Mucosa of descending colon (tissue), 3 donors: ENCODE measurements at regions not wholly inside any gene's neighbourhood (a gene's known extent, or its start where the extent isn't known, plus 50 kb on each side); places are given as distances from the start of the nearest gene placed in this dataset.

Experiments
- ATAC-seq: fragments of 200-7000 bp; cut with Tn5 transposase; one replicate; pipeline ENCODE4 v1.9.1; 2020; ENCODE audit warnings: mild to moderate bottlenecking, moderate library complexity
- DNase-seq, 3 donors: peaks; one replicate each; pipeline ENCODE4 v3.0.0-alpha.2; 2020
- H3K36me3 ChIP-seq: fragments of 200-600 bp; one replicate; pipeline ENCODE4 v1.8.0; 2021; ENCODE audit warnings: low read depth, mild to moderate bottlenecking
- H3K4me1 ChIP-seq: fragments of 200-600 bp; one replicate; pipeline ENCODE4 v1.8.0; 2021; ENCODE audit warnings: low read depth, mild to moderate bottlenecking
- H3K4me3 ChIP-seq: fragments of 200-600 bp; one replicate; pipeline ENCODE4 v1.8.0; 2021; ENCODE audit warnings: mild to moderate bottlenecking
- H3K9me3 ChIP-seq: fragments of 200-600 bp; one replicate; pipeline ENCODE4 v1.8.0; 2021; ENCODE audit warnings: mild to moderate bottlenecking
- intact Hi-C, 2 donors: fragments of 100-400 bp; cut with DNase I in 1 of 2; cut with micrococcal nuclease in 1 of 2; formaldehyde crosslinking; loops; one replicate each; pipeline versions ENCODE4 v1.11.0 to v1.11.1; 2022; cut with DNase I, micrococcal nuclease
- TF ChIP-seq, protein P1 (sequence below): fragments of 200-600 bp; IDR thresholded peaks from one replicate; pipeline ENCODE4 v1.8.0; 2022; ENCODE audit warnings: antibody characterized with exemption, mild to moderate bottlenecking
- donor health status: DM: no; HTN: no; CAD: no; lungs with moderate emphysema.
- donor health status: DM: no; HTN: no; CAD: no.
- donor health status: DM: no; HTN: yes; CAD: no.

DNA sequence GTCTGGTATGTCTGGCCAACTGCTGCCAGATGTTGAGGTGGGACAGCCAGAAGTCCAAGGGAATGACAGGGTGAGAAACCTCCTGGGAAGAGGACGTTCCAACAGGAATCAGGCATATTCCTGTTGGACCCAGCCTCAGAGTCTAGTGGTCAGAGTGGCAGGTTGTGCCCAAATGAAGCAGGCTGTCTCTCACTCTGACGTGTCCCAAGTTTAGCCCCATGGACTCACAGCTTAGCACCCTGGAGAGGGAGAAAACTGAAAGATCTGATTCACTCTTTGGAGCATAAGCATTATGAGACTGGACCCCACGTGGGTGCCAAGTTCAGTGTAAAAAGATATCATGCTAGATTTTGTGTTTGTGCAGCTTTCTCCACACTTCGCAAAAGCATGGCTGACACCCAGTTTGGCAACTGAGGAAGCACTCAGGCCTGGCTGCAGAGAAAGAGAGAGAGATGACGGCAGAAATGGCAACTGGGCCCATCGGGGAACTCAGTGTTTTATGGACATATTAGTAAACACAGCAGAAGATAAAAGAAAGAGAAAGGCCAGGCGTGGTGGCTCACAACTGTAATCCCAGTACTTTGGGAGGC, 88.2 kb upstream of the LMCD1 start:
- H3K4me1 ChIP-seq = no peaks in the 10 kb centered on the region
- H3K4me3 ChIP-seq = no peak overlapping the region
- DNase-seq (no peak), ATAC-seq (no peak)
- H3K36me3 ChIP-seq = no peaks in the 10 kb centered on the region
- TF ChIP-seq, protein P1, sequence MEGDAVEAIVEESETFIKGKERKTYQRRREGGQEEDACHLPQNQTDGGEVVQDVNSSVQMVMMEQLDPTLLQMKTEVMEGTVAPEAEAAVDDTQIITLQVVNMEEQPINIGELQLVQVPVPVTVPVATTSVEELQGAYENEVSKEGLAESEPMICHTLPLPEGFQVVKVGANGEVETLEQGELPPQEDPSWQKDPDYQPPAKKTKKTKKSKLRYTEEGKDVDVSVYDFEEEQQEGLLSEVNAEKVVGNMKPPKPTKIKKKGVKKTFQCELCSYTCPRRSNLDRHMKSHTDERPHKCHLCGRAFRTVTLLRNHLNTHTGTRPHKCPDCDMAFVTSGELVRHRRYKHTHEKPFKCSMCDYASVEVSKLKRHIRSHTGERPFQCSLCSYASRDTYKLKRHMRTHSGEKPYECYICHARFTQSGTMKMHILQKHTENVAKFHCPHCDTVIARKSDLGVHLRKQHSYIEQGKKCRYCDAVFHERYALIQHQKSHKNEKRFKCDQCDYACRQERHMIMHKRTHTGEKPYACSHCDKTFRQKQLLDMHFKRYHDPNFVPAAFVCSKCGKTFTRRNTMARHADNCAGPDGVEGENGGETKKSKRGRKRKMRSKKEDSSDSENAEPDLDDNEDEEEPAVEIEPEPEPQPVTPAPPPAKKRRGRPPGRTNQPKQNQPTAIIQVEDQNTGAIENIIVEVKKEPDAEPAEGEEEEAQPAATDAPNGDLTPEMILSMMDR = no peak
- intact Hi-C loops = no loop called here
- H3K9me3 ChIP-seq = no peaks in the 10 kb centered on the region

DNA sequence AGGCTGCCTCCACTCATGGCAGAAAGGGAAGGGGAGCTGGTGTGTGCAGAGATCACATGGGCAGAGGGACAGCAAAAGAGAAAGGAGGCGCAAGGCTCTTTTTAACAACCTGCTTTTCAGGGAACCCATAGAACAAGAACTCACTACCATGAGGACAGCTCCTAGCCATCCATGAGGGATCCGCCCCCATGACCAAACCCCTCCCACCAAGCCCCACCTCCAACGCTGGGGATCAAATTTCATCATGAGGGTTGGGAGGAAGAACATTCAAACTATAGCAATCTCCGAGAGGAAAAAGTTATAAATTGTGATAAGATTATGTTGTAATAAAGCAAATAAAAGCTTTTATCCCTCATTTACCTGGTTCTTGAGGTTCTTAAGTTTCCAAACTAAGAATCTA, 84.7 kb upstream of the LMCD1 start:
- Histone ChIP-seq H3K4me1 (no peaks in the 10 kb centered on the region), H3K4me3 (no peak overlapping the region), H3K9me3 (no peaks in the 10 kb centered on the region), H3K36me3 (no peaks in the 10 kb centered on the region)
- DNase-seq = peak in 2 of 3 donors; percentile 66 to 76
- TF ChIP-seq, protein P1 = no peak
- intact Hi-C loops = no loop called here
- ATAC-seq = peak; percentile 89

DNA sequence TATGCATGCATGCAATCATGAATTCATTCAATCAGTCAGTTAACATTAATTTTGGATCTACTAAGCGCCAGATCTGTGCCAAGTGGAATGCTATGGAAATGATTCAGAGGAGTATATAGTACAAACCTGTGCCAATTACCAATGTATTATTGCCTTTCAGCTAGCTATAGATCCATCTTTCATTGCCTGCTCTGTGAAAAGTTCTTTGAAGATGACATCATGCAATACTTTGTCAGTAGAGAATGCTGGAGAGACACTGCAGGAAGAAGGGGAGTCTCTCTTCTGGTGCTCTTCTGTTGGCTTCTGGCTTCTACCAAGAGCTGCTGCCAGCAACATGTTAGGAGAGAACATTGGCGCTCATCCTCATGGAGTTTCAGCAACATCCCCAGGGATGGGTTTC, 81.0 kb upstream of the LMCD1 start:
- no peaks in the 10 kb centered on the region for H3K36me3 ChIP-seq
- intact Hi-C loops = no loop called here
- ATAC-seq (no peak), DNase-seq (no peak)
- no peaks in the 10 kb centered on the region for H3K4me1 ChIP-seq
- H3K4me3 ChIP-seq = no peak overlapping the region
- TF ChIP-seq, protein P1 = no peak
- H3K9me3 ChIP-seq = peaks cover 3% of the 10 kb centered on the region

DNA sequence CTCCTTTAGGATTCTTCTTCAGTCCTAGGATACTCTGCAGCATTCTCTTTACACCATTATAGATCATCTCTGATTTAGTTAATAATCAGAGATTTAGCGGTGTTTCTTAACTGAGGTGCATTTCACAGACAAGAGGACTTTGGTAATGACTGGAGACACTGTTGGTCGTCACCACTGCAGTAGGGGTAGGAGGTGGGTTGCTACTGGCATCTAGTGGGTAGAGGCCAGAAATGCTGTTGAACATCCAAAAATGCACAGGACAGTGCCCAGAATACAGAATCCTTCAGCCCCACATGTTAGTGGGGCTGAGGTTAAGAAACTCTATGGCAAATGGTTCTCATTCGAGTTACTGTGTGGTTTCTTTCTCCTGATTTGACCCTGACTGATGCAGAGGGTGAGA, 80.4 kb upstream of the LMCD1 start:
- Histone ChIP-seq H3K4me1 (no peaks in the 10 kb centered on the region), H3K9me3 (peaks cover 3% of the 10 kb centered on the region), H3K36me3 (no peaks in the 10 kb centered on the region), H3K4me3 (no peak overlapping the region)
- ATAC-seq (no peak), DNase-seq (no peak)
- intact Hi-C loops = no loop called here
- TF ChIP-seq, protein P1 = no peak

DNA sequence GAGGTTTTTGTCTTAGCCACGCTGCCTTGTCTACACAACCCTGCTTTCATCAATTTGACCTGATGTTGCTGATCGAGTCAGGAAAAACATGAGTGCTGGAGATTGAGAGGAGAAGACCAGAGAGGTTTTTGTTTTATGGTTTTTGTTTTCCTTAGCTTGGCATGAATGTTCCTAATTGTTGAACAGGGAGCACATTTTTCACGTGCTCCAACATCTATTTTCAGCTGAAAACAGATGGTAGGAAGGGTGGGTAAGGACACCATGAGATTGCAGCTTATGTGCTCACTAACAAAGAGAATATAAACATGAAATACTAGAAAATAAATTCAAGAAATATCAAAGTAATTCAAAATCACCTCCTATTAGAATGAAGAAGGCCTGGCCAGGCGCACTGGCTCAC, 79.9 kb upstream of the LMCD1 start:
- TF ChIP-seq, protein P1 = no peak
- no peaks in the 10 kb centered on the region for H3K36me3 ChIP-seq
- peaks cover 3% of the 10 kb centered on the region for H3K9me3 ChIP-seq
- H3K4me3 ChIP-seq = no peak overlapping the region
- DNase-seq (no peak), ATAC-seq (no peak)
- no peaks in the 10 kb centered on the region for H3K4me1 ChIP-seq
- intact Hi-C loops = no loop called here

DNA sequence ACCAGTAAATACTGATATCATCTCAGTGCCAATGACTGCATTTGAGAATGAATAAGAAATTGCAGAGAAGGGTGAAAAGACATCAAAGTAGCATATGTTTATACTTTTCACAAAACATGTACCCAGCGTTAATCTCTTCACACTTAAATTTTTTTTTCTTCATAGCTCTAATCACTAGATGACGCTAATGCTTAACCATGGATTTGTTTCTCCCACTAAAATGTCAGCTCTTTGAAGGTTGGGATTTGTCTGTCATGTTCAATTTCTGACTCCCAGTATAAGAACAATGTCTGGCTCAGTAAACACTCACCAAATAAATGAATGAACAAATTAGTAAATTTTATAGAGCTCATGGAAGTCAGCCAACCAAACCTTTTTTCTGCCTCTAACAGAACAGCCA, 78.3 kb upstream of the LMCD1 start:
- intact Hi-C loops = no loop called here
- Histone ChIP-seq H3K4me1 (no peaks in the 10 kb centered on the region), H3K9me3 (peaks cover 3% of the 10 kb centered on the region), H3K4me3 (no peak overlapping the region), H3K36me3 (no peaks in the 10 kb centered on the region)
- ATAC-seq (no peak), DNase-seq (no peak)
- TF ChIP-seq, protein P1 = no peak
